ENCODE measurements at regions not wholly inside any gene's neighbourhood (a gene's known extent, or its start where the extent isn't known, plus 50 kb on each side); places are given as distances from the start of the nearest gene placed in this dataset.
A peak's percentile ranks its signal among the peaks of the same experiment; 100 is the strongest.
"Not testable (repeated sequence)": the region's sequence is repeated elsewhere in the genome, so short reads cannot be mapped to it uniquely, and the experiment has no call there.

DNA sequence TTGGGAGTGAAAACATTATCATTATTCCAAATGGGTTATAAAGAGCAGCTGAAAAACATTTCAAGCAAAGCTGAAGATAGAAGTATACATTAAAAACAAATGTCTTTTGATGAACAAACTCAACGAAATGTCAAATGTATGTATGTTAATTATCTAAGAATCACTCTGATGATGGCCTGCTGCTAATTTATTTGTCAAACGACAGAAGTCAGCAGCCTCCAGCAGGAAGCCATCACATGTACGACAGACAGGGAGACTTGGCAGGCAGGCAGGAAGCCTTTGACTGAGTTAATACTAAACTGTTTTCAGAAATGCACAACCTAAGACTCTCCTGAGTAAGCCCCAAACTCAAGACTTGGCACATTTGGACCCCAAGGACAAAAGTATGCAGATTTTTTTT, 491.1 kb downstream of the ZNF385D start:
- DNase-seq (ENCODE audit: low spot score) = no peak
- intact Hi-C loops (cut with DNase I) = no loop called here

GRCh38 chr3:21256932-21257331, 494.1 kb downstream of the ZNF385D start:
- intact Hi-C loops (cut with DNase I) = no loop called here
- DNase-seq (ENCODE audit: low spot score) = no peak

DNA sequence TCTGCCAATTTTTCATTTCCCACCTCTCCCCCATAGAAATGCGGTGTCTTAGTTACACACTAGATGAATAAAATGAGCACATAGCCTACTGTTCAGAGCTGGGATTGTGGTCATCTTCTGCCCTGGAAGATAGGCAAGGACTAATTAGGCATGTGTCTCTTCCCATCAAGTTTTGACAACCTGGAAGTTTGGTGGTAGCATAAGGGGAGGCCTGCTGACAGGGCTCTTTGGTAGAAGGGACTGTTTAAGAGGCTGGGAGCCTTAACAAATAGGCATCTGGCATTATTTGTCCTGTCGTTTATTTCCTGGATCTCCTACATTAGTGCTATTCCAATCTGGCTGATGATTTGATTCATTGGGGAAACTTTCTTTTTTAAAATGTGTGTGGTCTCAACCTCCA, 512.3 kb downstream of the ZNF385D start:
- no peak for DNase-seq (ENCODE audit: low spot score)
- intact Hi-C loops (cut with DNase I) = no loop called here

- intact Hi-C loops (cut with DNase I) = no loop called here
- DNase-seq (ENCODE audit: low spot score) = no peak
Observed at GRCh38 chr3:21237638-21238037, 513.4 kb downstream of the ZNF385D start.

DNA sequence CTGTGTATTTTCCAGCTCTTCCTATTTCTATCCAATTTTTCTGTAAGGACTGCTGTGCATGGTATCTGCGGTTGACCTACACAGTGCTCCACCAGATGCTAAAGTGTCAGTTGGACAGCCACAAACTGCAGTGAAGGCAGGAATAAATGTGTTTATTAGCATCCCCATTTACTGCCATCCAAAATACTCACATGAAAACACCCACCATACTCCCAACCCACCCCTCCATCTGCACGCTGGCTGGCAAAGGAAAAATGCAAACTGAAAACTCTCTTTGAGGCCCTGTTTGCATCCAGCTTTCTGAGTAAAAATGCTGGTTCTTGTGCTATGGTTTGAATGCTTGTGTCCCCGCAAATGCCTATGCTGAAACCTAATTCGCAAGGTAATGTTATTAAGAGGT, 515.5 kb downstream of the ZNF385D start:
- intact Hi-C loops (cut with DNase I) = no loop called here
- DNase-seq (ENCODE audit: low spot score) = no peak

DNA sequence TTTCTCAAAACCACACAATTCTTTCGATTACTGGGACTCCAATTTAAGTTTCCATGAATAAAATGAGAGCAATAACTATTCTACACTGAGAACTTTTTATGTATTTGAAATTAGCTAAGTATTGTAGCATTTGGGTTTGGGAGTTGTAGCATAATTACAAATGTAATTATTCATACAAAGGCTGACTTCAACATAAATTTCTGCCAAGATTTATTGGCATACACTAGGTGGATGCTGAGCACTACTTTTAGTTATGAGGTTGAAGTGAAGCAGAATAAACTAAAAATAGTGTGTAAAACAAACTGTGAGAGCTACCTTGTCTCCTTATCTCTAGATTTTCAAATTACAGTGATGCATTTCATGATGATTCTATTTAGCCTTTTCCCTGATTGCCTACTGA, 516.1 kb downstream of the ZNF385D start:
- intact Hi-C loops (cut with DNase I) = no loop called here

DNA sequence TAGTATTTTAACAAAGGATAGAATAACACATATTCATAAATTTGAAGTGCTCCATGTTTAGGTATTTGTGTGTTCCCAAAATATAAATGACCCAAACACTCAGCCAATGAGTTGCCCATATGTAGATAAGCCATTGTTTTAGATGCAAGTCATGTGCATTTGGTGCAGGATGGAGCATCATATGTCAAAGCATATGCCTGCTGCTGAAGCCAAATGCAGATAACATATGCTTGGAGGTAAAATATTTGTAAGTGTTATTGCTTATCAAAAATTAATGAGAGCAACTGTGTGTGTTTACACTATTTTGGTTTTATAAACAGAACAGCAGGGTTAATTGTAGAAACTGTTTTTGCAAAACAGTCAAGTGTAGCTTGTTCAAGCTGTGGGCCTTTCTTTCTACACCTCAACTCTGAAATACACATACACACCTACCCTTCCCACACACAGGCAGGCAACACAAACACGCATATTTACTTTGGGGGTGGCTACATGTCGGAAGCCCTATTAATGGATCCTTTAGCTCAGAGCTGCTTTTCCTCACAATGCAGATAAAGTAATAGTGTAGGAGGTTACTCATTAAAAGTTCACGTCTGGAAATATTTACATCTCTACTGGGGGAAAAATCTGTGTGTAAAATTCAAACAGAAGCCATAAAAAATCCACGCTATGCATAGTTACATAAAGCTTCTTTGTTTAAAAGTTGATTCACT, 521.4 kb downstream of the ZNF385D start:
- intact Hi-C loops (cut with DNase I) = no loop called here
- no peak for DNase-seq (ENCODE audit: low spot score)

More for the DNA sequence above, 516.1 kb downstream of the ZNF385D start:
- no peak for DNase-seq (ENCODE audit: low spot score)

DNA sequence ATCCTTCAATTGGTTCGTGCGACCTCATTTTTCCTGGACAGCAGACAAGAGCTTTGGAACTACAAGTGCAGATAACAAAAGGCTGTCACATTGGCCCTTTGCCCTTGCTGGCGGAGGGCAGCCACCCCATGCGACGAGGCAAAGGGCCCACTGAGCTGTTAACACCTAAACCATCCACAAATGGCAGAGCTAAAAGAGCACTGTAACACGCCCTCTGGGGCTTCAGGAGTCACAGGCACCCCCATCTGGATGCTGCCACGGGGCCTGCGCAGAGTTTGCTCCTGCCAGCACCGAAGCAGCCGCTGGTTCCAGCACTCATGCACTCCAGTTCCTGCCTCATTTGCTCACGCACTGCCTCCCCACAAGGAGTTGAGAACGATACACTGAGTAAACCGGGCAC, 524.9 kb downstream of the ZNF385D start:
- intact Hi-C loops (cut with DNase I) = no loop called here
- DNase-seq (ENCODE audit: low spot score) = peak; percentile 76

DNA sequence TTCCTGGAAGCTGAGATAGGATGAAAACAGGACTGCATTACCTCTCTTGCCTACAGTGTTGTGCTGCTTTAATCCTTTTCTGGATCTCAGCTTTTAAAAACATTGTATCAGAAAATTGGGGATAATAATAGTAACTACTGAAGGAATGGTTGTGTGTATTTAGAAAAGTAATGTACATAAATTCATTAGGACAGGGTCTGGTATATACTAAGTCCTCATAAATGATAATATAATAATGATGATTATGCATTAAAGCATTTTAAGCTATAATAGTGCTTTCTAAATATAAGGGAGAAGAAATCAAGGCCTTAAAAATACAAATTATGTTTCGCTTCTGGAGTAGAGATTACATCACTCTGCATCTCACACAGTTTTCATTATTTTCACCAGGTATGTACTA, 530.1 kb downstream of the ZNF385D start:
- intact Hi-C loops (cut with DNase I) = no loop called here
- DNase-seq (ENCODE audit: low spot score) = no peak

DNA sequence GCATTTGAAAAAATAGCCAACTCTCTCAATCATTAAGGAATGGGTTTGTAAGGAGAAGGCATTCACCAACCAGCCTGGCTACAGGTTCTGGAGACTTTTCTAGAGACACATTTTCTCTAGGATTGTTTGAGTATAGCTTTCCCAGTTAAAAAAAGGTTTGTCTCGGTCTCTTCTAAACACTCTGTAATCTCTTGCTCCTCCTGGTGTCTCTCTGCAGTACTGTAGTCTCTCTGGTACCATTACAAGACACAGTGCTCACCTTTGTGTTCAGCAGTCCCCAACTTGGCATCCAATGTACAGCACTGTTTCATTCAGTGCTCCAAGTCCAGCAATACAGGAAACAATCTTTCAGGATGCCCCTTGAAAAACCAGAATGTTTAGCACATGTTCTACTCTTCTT, 534.4 kb downstream of the ZNF385D start:
- DNase-seq (ENCODE audit: low spot score) = no peak
- intact Hi-C loops (cut with DNase I) = no loop called here

DNA sequence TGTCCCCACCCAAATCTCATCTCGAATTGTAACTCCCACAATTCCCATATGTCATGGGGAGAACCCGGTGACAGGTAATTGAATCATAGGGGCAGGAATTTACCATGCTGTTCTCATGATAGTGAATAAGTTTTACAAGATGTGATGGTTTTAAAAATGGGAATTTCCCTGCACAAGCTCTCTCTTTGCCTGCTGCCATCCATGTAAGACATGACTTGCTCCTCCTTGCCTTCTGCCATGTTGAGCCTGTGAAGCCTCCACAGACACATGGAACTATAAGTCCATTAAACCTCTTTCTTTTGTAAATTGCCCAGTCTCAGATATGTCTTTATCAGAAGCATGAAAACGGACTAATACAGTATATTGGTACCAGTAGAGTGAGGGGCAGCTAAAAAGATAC, 546.9 kb downstream of the ZNF385D start:
- intact Hi-C loops (cut with DNase I); DNase-seq (ENCODE audit: low spot score): not testable (repeated sequence)

DNA sequence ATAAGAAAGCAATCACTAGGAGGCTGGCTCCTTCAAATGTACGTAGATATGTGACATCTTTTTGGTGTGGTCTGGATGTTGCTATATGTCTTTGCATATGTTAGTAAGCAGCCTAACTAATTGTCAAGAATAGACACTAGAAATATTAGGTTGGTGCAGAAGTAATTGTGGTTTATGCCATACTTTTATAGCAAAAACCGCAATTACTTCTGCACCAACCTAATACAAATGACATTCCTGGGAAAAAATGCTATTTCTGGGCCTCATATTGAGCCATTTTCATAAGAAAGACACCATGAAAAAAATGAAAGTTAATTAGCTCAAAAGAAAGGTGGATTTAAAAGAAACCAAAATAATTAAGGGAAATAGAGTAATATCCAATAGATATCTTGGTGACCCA, 555.8 kb downstream of the ZNF385D start:
- intact Hi-C loops (cut with DNase I) = no loop called here
- no peak for DNase-seq (ENCODE audit: low spot score)

- DNase-seq (ENCODE audit: low spot score); intact Hi-C loops (cut with DNase I): not testable (repeated sequence)
Observed at GRCh38 chr3:21194036-21194435, 557.0 kb downstream of the ZNF385D start.

DNA sequence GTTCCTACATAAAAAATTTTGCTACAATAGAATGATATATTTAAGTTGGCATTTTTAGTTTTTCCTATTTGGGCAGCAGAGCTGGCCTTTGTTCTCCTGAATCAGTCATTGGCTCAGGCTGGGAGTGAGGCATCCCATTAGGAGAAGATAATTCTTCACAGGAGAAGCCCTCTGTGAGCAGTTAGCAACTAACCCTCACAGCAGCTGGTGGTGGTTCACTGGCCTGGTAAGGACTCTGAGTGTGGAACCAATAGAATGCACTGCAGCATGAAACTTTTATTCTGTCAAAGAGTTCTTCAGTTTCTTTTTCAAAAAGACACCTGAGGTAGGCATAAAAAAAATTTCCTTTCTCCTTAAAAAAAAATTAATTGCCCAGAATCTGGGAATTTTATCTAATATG, 562.6 kb downstream of the ZNF385D start:
- DNase-seq (ENCODE audit: low spot score) = no peak
- intact Hi-C loops (cut with DNase I) = no loop called here

DNA sequence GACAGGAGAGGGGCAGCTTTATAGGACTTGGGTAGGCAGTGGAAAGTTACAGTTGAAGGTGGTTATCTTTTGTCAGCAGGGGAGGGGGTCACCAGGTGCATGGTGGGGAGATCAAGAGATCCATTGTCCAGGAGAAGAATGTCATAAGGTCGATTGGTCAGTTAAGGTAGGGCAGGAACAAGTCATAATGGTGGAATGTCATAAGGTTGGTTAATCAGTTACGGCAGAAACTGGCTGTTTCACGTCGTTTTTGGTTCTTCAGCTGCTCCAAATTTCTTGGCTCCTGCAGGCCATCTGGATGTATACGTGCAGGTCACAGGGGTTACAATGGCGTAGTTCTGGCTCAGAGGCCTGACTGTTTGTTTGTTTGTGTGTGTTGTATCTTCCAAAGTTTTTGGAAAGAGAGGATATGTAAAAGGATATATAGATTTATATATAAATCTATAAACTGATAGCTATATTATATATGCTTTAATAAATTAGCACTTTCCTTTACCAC, 565.1 kb downstream of the ZNF385D start:
- no peak for DNase-seq (ENCODE audit: low spot score)
- intact Hi-C loops (cut with DNase I) = no loop called here

DNA sequence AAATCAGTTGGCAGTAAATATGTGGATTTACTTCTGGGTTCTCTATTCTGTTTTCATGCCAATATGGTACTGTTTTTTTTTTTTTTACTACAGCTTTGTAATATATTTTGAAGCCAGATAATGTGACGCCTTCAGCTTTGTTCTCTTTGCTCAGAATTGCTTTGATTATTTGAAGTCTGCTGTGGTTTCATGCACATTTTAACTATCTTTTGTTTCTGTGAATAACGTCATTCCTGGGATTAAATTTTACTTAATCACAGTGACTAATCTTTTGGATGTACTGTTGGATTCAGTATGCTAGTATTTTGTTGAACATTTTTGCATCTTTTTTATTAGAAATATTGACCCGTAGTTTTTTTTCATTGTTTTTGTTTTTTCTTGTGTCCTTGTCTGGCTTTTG, 576.5 kb downstream of the ZNF385D start:
- intact Hi-C loops (cut with DNase I) = no loop called here

GRCh38 chr3:21170964-21171363, 580.0 kb downstream of the ZNF385D start:
- intact Hi-C loops (cut with DNase I) = no loop called here
- no peak for DNase-seq (ENCODE audit: low spot score)

More for the DNA sequence above, 576.5 kb downstream of the ZNF385D start:
- no peak for DNase-seq (ENCODE audit: low spot score)

GRCh38 chr3:21169948-21170347, 581.1 kb downstream of the ZNF385D start:
- no peak for DNase-seq (ENCODE audit: low spot score)
- intact Hi-C loops (cut with DNase I) = no loop called here

- intact Hi-C loops (cut with DNase I) = no loop called here
- no peak for DNase-seq (ENCODE audit: low spot score)
Observed at GRCh38 chr3:21168471-21168870, 582.5 kb downstream of the ZNF385D start.

DNA sequence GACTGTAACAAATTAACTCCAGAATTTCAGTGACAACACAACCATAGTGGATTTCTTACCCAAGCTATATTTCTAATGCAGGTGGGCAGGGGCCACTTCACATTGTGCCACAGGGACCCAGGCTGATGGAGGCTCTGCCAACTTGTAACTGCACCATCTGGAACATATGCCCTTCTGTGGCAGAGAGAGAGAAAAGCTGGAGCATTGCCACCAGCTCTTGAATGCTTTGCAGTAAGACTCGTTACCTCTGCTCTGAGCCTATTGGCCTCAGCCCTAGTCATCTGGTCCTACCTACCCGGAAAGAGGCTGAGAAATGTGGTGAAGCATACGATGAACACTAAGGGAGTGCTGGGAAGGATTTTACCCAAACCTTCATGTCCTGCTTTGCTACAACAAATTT, 587.1 kb downstream of the ZNF385D start:
- intact Hi-C loops (cut with DNase I) = loop anchor here (5.0 kb wide), 1 partner anchor 528 kb away; no protein-coding TSS in a partner anchor
- DNase-seq (ENCODE audit: low spot score) = no peak

GRCh38 chr3:21159543-21159906, 591.5 kb downstream of the ZNF385D start:
- intact Hi-C loops (cut with DNase I) = no loop called here
- no peak for DNase-seq (ENCODE audit: low spot score)
